IMR-90 (cell line): ENCODE measurements at regions not wholly inside any gene's neighbourhood (a gene's known extent, or its start where the extent isn't known, plus 50 kb on each side); places are given as distances from the start of the nearest gene placed in this dataset.

Experiments
- ATAC-seq: fragments of 200-7000 bp; cut with Tn5 transposase; 2 replicates; pipeline ENCODE4 v1.9.1; 2020; ENCODE audit warnings: low read depth, mild to moderate bottlenecking, moderate library complexity
- BruUV-seq: library from RNA; stranded (reverse); fragments of 400-500 nt; replicated peaks from 2 replicates; lab custom pipeline; 2021; lab: Mats Ljungman, UMichigan
- CTCF ChIA-PET: fragments of 300-600 bp; formaldehyde crosslinking; extraction: SDS; loops from one replicate; lab custom pipeline; 2021; ENCODE audit warnings: antibody characterized with exemption; lab: Yijun Ruan, JAX
- POLR2A ChIA-PET: fragments of 300-600 bp; sonication (Branson Sonifier 250); formaldehyde crosslinking; loops from one replicate; lab custom pipeline; 2022; ENCODE audit warnings: antibody characterized with exemption; ENCODE audit not compliant: unreplicated experiment; lab: Charles Lee
- DNase-seq: peaks from one replicate; pipeline ENCODE4 v3.0.0; 2013
- H2AFZ ChIP-seq: replicated peaks from 2 replicates; pipeline ENCODE3; 2013; ENCODE audit warnings: low read length, mild to moderate bottlenecking; ENCODE audit not compliant: poor library complexity
- H2AK5ac ChIP-seq: 2 replicates; pipeline ENCODE4 v1.6.1; 2013; ENCODE audit warnings: low read depth, low read length, inconsistent platforms
- H2AK9ac ChIP-seq: replicated peaks from 2 replicates; pipeline ENCODE3; 2013; ENCODE audit warnings: mild to moderate bottlenecking, low read depth, low read length, moderate library complexity; ENCODE audit not compliant: poor library complexity
- H2BK120ac ChIP-seq: 2 replicates; pipeline ENCODE4 v1.6.1; 2013; ENCODE audit warnings: low read depth, low read length, inconsistent platforms
- H2BK15ac ChIP-seq: 3 replicates; pipeline ENCODE4 v1.6.1; 2013; ENCODE audit warnings: low read depth, low read length, inconsistent platforms
- H2BK20ac ChIP-seq: 2 replicates; pipeline ENCODE4 v1.6.1; 2013; ENCODE audit warnings: low read depth, mild to moderate bottlenecking, inconsistent platforms, low read length, moderate library complexity
- H2BK5ac ChIP-seq: 2 replicates; pipeline ENCODE4 v1.6.1; 2013; ENCODE audit warnings: mild to moderate bottlenecking, low read depth, low read length, inconsistent platforms; ENCODE audit not compliant: poor library complexity, severe bottlenecking
- H3K14ac ChIP-seq: replicated peaks from 2 replicates; pipeline ENCODE4 v1.6.1; 2013; ENCODE audit warnings: low read depth, low read length, inconsistent platforms
- H3K18ac ChIP-seq: 2 replicates; pipeline ENCODE4 v1.6.1; 2013; ENCODE audit warnings: low read depth, low read length, control low read depth
- H3K23ac ChIP-seq: 2 replicates; pipeline ENCODE4 v1.6.1; 2013; ENCODE audit warnings: low read depth, low read length, inconsistent platforms
- H3K27ac ChIP-seq: 2 replicates; pipeline ENCODE4 v1.5.1; 2013; ENCODE audit warnings: mild to moderate bottlenecking, control low read depth, low read length; ENCODE audit not compliant: insufficient read depth
- H3K27me3 ChIP-seq: 2 replicates; pipeline ENCODE4 v1.6.1; 2013; ENCODE audit warnings: low read length; ENCODE audit not compliant: control insufficient read depth, insufficient read depth
- H3K36me3 ChIP-seq: 2 replicates; pipeline ENCODE4 v1.6.1; 2013; ENCODE audit warnings: low read length, mixed read lengths; ENCODE audit not compliant: control insufficient read depth, insufficient read depth
- H3K4ac ChIP-seq: 2 replicates; pipeline ENCODE4 v1.6.1; 2013; ENCODE audit warnings: low read depth, low read length, inconsistent platforms
- H3K4me1 ChIP-seq: 2 replicates; pipeline ENCODE4 v1.6.1; 2013; ENCODE audit warnings: low read length, mixed read lengths; ENCODE audit not compliant: control insufficient read depth, insufficient read depth
- H3K4me2 ChIP-seq: 2 replicates; pipeline ENCODE4 v1.6.1; 2013; ENCODE audit warnings: low read depth, mild to moderate bottlenecking, control low read depth, low read length, moderate library complexity
- H3K4me3 ChIP-seq: 2 replicates; pipeline ENCODE4 v1.5.1; 2013; ENCODE audit warnings: low read depth, mild to moderate bottlenecking, control low read depth, low read length, moderate library complexity; ENCODE audit not compliant: insufficient read depth
- H3K56ac ChIP-seq: 2 replicates; pipeline ENCODE4 v1.6.1; 2013; ENCODE audit warnings: low read length, inconsistent platforms; ENCODE audit not compliant: insufficient read depth; ENCODE audit errors: extremely low read depth
- H3K79me1 ChIP-seq, 2 experiments: 2 replicates each; pipeline ENCODE4 v1.6.1; 2013; ENCODE audit warnings: low read length in 2 of 2, inconsistent platforms in 1 of 2, low read depth in 1 of 2
- H3K9ac ChIP-seq: 2 replicates; pipeline ENCODE4 v1.6.1; 2013; ENCODE audit warnings: low read depth, low read length, control low read depth
- H3K9me1 ChIP-seq: 2 replicates; pipeline ENCODE4 v1.6.1; 2013; ENCODE audit warnings: low read length, inconsistent platforms; ENCODE audit not compliant: insufficient read depth
- H3K9me3 ChIP-seq: 2 replicates; pipeline ENCODE4 v1.6.1; 2013; ENCODE audit warnings: low read length; ENCODE audit not compliant: control insufficient read depth, insufficient read depth
- H4K20me1 ChIP-seq: 2 replicates; pipeline ENCODE4 v1.6.1; 2013; ENCODE audit warnings: low read length, inconsistent platforms; ENCODE audit not compliant: insufficient read depth
- H4K5ac ChIP-seq: 2 replicates; pipeline ENCODE4 v1.6.1; 2013; ENCODE audit warnings: mild to moderate bottlenecking, low read depth, low read length, control low read depth
- H4K8ac ChIP-seq, 2 experiments: 2 replicates each; pipeline ENCODE4 v1.6.1; 2013; ENCODE audit warnings: low read depth in 2 of 2, low read length in 2 of 2, control low read depth in 1 of 2, inconsistent platforms in 1 of 2
- H4K91ac ChIP-seq: 2 replicates; pipeline ENCODE4 v1.6.1; 2013; ENCODE audit warnings: low read depth, low read length, inconsistent platforms; ENCODE audit not compliant: insufficient read depth
- BHLHE40 ChIP-seq: fragments of 150-350 bp; IDR thresholded peaks from 2 replicates; pipeline ENCODE4 v1.6.1; 2016; ENCODE audit warnings: mild to moderate bottlenecking, low read depth, low read length
- CHD1 ChIP-seq: IDR thresholded peaks from 2 replicates; pipeline ENCODE4 v1.6.1; 2012; ENCODE audit warnings: low read depth, low read length, improper control_type of control experiment
- FOS ChIP-seq: fragments of 150-350 bp; IDR thresholded peaks from 2 replicates; pipeline ENCODE4 v1.6.1; 2016; ENCODE audit warnings: low read depth, low read length
- MXI1 ChIP-seq: IDR thresholded peaks from 2 replicates; pipeline ENCODE4 v1.6.1; 2012; ENCODE audit warnings: low read depth, mild to moderate bottlenecking, low read length, moderate library complexity, borderline replicate concordance
- NFE2L2 ChIP-seq: fragments of 150-350 bp; IDR thresholded peaks from 2 replicates; pipeline ENCODE4 v1.6.1; 2016; ENCODE audit warnings: low read depth, mild to moderate bottlenecking, low read length
- POLR2A ChIP-seq: IDR thresholded peaks from 2 replicates; pipeline ENCODE4 v1.6.1; 2012; ENCODE audit warnings: mild to moderate bottlenecking, low read depth, low read length
- RAD21 ChIP-seq: IDR thresholded peaks from 2 replicates; pipeline ENCODE4 v1.6.1; 2012; ENCODE audit warnings: low read length, improper control_type of control experiment
- RFX5 ChIP-seq: IDR thresholded peaks from 2 replicates; pipeline ENCODE4 v1.8.0; 2012; ENCODE audit warnings: low read depth, mild to moderate bottlenecking, low read length, moderate library complexity
- SMC3 ChIP-seq: fragments of 150-350 bp; IDR thresholded peaks from 2 replicates; pipeline ENCODE4 v1.6.1; 2016; ENCODE audit warnings: low read depth, mild to moderate bottlenecking, antibody characterized with exemption, low read length, moderate library complexity
- WGBS, 2 experiments: methylation state at CpG; one replicate each; pipeline versions ENCODE4 v1.1.5 to v1.1.7; 2013; ENCODE audit warnings: missing lambda C conversion rate in 2 of 2; ENCODE audit not compliant: insufficient read length in 1 of 2; ENCODE audit errors: extremely low coverage in 2 of 2; 5-methylcytosine and 5-hydroxymethylcytosine counted together
- dilution Hi-C: fragments of 300-500 bp; cut with HindIII; formaldehyde crosslinking; loops from one replicate; pipeline ENCODE4 v1.14.3; 2018; ENCODE audit warnings: low sequenced_read_pairs; ENCODE audit not compliant: unreplicated experiment
- in situ Hi-C: fragments of 300-500 bp; cut with MboI; formaldehyde crosslinking; loops from 3 replicates; pipeline ENCODE4 v1.14.3; 2019; ENCODE audit warnings: low sequenced_read_pairs, inconsistent platforms, mixed read lengths
- intact Hi-C: fragments of 100-400 bp; cut with micrococcal nuclease; formaldehyde crosslinking; loops from 2 replicates; pipeline ENCODE4 v1.10.0; 2022
- TF ChIP-seq, protein P1 (sequence below): fragments of 150-350 bp; IDR thresholded peaks from 2 replicates; pipeline ENCODE4 v1.6.1; 2016; ENCODE audit warnings: low read depth, mild to moderate bottlenecking, low read length, moderate library complexity, borderline replicate concordance
- TF ChIP-seq, protein P2 (sequence below): fragments of 150-350 bp; IDR thresholded peaks from 2 replicates; pipeline ENCODE4 v1.6.1; 2017; ENCODE audit warnings: mild to moderate bottlenecking, antibody characterized with exemption, low read length, low read depth
- TF ChIP-seq, protein P3 (sequence below): conservative IDR thresholded peaks from 2 replicates; pipeline ENCODE4 v1.5.1; 2012; ENCODE audit warnings: mild to moderate bottlenecking, low read depth, low read length, improper control_type of control experiment

DNA sequence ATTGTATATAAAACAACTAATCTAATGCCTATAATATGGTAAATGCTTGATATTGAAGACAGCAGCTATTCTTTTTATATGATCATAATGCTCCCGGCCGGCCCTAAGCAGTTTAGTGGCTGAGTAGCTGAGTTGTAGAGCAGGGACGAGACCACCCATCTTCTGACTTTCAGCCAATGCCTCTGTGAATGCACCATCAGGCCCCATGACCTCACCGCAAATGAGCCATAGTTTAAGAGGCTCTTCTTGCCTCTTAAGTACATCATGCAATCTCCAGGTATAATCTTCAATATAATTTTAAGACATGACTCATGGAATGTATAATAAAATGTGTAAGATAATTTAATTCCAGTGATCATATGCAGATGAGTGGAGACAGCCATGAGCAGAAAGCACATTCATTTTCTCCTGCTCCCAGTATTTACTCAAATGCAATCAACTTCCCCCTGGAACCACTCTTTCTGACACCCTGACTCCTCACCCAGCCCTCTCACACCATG is 78.9 kb upstream of the SNX9 start:
- no TSS peak for BruUV-seq
- Histone ChIP-seq H4K5ac (no peak overlapping the region), H3K14ac (no peak overlapping the region), H3K4me2 (no peak overlapping the region), H3K18ac (no peak overlapping the region), H3K27me3 (peaks cover 4% of the 10 kb centered on the region), H4K91ac (no peak overlapping the region), H2AK9ac (no peak overlapping the region), H3K4me1 (no peaks in the 10 kb centered on the region; the same call in 1 of the 2 replicates), H4K20me1 (no peaks in the 10 kb centered on the region), H4K8ac (no peak overlapping the region), H2BK20ac (no peak overlapping the region), H2AK5ac (no peak overlapping the region), H3K56ac (no peak overlapping the region), H3K4ac (no peak overlapping the region), H3K79me1 (no peaks in the 10 kb centered on the region), H2AFZ (no peak overlapping the region), H3K23ac (no peak overlapping the region), H3K27ac (no peak overlapping the region), H3K36me3 (no peaks in the 10 kb centered on the region), H3K9me1 (no peaks in the 10 kb centered on the region), H2BK15ac (no peak overlapping the region), H2BK120ac (no peak overlapping the region), H3K4me3 (no peak overlapping the region), H3K9ac (no peak overlapping the region), H3K9me3 (no peaks in the 10 kb centered on the region), H2BK5ac (no peak overlapping the region)
- ATAC-seq: no peak
- in situ Hi-C loops (no loop called here), intact Hi-C loops (no loop called here), dilution Hi-C loops (no loop called here)
- ChIA-PET CTCF (no interaction called here), POLR2A (no interaction called here)
- WGBS, 2 experiments: no CpG with 5 or more reads among the region's 4 CpGs
- no peak for DNase-seq
- TF ChIP-seq NFE2L2 (no peak), RFX5 (no peak), MXI1 (no peak), FOS (no peak), RAD21 (no peak), BHLHE40 (no peak), CHD1 (no peak), SMC3 (no peak), POLR2A (no peak)
- TF ChIP-seq, protein P1, sequence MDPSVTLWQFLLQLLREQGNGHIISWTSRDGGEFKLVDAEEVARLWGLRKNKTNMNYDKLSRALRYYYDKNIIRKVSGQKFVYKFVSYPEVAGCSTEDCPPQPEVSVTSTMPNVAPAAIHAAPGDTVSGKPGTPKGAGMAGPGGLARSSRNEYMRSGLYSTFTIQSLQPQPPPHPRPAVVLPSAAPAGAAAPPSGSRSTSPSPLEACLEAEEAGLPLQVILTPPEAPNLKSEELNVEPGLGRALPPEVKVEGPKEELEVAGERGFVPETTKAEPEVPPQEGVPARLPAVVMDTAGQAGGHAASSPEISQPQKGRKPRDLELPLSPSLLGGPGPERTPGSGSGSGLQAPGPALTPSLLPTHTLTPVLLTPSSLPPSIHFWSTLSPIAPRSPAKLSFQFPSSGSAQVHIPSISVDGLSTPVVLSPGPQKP: no peak
- TF ChIP-seq, protein P2, sequence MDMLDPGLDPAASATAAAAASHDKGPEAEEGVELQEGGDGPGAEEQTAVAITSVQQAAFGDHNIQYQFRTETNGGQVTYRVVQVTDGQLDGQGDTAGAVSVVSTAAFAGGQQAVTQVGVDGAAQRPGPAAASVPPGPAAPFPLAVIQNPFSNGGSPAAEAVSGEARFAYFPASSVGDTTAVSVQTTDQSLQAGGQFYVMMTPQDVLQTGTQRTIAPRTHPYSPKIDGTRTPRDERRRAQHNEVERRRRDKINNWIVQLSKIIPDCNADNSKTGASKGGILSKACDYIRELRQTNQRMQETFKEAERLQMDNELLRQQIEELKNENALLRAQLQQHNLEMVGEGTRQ: no peak
- TF ChIP-seq, protein P3, sequence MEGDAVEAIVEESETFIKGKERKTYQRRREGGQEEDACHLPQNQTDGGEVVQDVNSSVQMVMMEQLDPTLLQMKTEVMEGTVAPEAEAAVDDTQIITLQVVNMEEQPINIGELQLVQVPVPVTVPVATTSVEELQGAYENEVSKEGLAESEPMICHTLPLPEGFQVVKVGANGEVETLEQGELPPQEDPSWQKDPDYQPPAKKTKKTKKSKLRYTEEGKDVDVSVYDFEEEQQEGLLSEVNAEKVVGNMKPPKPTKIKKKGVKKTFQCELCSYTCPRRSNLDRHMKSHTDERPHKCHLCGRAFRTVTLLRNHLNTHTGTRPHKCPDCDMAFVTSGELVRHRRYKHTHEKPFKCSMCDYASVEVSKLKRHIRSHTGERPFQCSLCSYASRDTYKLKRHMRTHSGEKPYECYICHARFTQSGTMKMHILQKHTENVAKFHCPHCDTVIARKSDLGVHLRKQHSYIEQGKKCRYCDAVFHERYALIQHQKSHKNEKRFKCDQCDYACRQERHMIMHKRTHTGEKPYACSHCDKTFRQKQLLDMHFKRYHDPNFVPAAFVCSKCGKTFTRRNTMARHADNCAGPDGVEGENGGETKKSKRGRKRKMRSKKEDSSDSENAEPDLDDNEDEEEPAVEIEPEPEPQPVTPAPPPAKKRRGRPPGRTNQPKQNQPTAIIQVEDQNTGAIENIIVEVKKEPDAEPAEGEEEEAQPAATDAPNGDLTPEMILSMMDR: no peak
